PC-9 (cell line): ENCODE measurements at regions not wholly inside any gene's neighbourhood (a gene's known extent, or its start where the extent isn't known, plus 50 kb on each side); places are given as distances from the start of the nearest gene placed in this dataset.

ENCODE experiments used
- EZH2 ChIP-seq: fragments of 200-600 bp; sonication (generic); IDR thresholded peaks from 2 replicates; pipeline ENCODE4 v1.8.0; 2017; ENCODE audit warnings: antibody characterized with exemption, low read depth
- TF ChIP-seq, protein P1 (sequence below): fragments of 200-600 bp; sonication (generic); conservative IDR thresholded peaks from 2 replicates; pipeline ENCODE4 v1.6.1; 2017; ENCODE audit warnings: mixed run types, antibody characterized with exemption, mild to moderate bottlenecking, moderate library complexity

DNA sequence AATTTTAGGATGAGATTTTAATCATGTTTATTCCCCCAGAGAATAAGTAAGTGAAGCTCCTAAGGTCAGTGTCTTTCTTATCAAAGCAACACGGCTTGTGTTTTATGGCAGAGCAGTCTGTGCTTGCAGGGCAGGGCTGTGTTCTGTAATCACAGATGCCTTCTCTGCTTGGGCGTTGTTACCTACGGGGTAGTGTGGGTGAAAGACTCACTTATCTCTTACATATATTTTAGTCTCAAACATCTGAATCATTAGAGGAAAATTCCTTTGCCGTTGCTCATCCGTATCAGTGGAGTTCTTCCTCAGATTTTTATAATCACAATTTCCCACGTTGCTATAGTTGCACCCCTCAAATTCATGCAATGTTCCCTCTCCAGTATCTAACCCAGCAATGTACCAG, 271.7 kb upstream of the MEIS2 start:
- TF ChIP-seq, protein P1, sequence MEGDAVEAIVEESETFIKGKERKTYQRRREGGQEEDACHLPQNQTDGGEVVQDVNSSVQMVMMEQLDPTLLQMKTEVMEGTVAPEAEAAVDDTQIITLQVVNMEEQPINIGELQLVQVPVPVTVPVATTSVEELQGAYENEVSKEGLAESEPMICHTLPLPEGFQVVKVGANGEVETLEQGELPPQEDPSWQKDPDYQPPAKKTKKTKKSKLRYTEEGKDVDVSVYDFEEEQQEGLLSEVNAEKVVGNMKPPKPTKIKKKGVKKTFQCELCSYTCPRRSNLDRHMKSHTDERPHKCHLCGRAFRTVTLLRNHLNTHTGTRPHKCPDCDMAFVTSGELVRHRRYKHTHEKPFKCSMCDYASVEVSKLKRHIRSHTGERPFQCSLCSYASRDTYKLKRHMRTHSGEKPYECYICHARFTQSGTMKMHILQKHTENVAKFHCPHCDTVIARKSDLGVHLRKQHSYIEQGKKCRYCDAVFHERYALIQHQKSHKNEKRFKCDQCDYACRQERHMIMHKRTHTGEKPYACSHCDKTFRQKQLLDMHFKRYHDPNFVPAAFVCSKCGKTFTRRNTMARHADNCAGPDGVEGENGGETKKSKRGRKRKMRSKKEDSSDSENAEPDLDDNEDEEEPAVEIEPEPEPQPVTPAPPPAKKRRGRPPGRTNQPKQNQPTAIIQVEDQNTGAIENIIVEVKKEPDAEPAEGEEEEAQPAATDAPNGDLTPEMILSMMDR: no peak
- no peak for TF ChIP-seq EZH2
